ENCODE measurements at regions not wholly inside any gene's neighbourhood (a gene's known extent, or its start where the extent isn't known, plus 50 kb on each side); places are given as distances from the start of the nearest gene placed in this dataset.

- TF ChIP-seq POLR2A (IDR thresholded peaks at IDR 0.05) (no peak), CTCF (IDR thresholded peaks at IDR 0.05) (no peak)
Observed at GRCh38 chr13:54232700-54233099, 1204.1 kb downstream of the OLFM4 start.

All from thyroid gland (tissue), 4 donors.